GM23338 (cell line): ENCODE measurements at regions not wholly inside any gene's neighbourhood (a gene's known extent, or its start where the extent isn't known, plus 50 kb on each side); places are given as distances from the start of the nearest gene placed in this dataset.

Experiments used
- ATAC-seq: fragments of 200-7000 bp; cut with Tn5 transposase; 3 replicates; pipeline ENCODE4 v1.9.1; 2020
- DNase-seq: peaks from one replicate; pipeline ENCODE4 v3.0.0-alpha.2; 2015; ENCODE audit warnings: low spot score
- H2AFZ ChIP-seq: fragments of 200-600 bp; sonication (generic); 2 replicates; pipeline ENCODE4 v1.8.0; 2016; ENCODE audit warnings: antibody characterized with exemption, mild to moderate bottlenecking, moderate library complexity
- H3F3A ChIP-seq: fragments of 200-600 bp; sonication (generic); replicated peaks from 2 replicates; pipeline ENCODE4 v1.8.0; 2017; ENCODE audit warnings: antibody characterized with exemption, mixed run types, low read depth
- H3K27ac ChIP-seq: fragments of 200-600 bp; sonication (generic); 2 replicates; pipeline ENCODE4 v1.6.1; 2016; ENCODE audit warnings: low read depth
- H3K27me3 ChIP-seq: fragments of 200-600 bp; sonication (generic); 2 replicates; pipeline ENCODE4 v1.8.0; 2016; ENCODE audit warnings: mild to moderate bottlenecking, mixed run types, moderate library complexity; ENCODE audit not compliant: insufficient read depth
- H3K36me3 ChIP-seq: fragments of 200-600 bp; sonication (generic); 2 replicates; pipeline ENCODE4 v1.8.0; 2016; ENCODE audit warnings: mild to moderate bottlenecking; ENCODE audit not compliant: insufficient read depth
- H3K4me1 ChIP-seq: fragments of 200-600 bp; sonication (generic); 2 replicates; pipeline ENCODE4 v1.8.0; 2016; ENCODE audit warnings: mild to moderate bottlenecking, moderate library complexity; ENCODE audit not compliant: insufficient read depth
- H3K4me2 ChIP-seq: fragments of 200-600 bp; sonication (generic); 2 replicates; pipeline ENCODE4 v1.7.1; 2017; ENCODE audit warnings: mixed run types
- H3K4me3 ChIP-seq: fragments of 200-600 bp; sonication (generic); 2 replicates; pipeline ENCODE4 v1.6.1; 2016; ENCODE audit warnings: mixed run types
- H3K79me2 ChIP-seq: fragments of 200-600 bp; sonication (generic); replicated peaks from 2 replicates; pipeline ENCODE4 v1.8.0; 2017; ENCODE audit warnings: mild to moderate bottlenecking; ENCODE audit not compliant: insufficient read depth
- H3K9me2 ChIP-seq: fragments of 200-600 bp; sonication (generic); 2 replicates; pipeline ENCODE4 v1.8.0; 2017; ENCODE audit not compliant: insufficient read depth
- H4K20me1 ChIP-seq: fragments of 200-600 bp; sonication (generic); replicated peaks from 2 replicates; pipeline ENCODE4 v1.8.0; 2017; ENCODE audit warnings: mild to moderate bottlenecking; ENCODE audit not compliant: insufficient read depth
- H3K27ac Mint-ChIP-seq: 2 replicates; pipeline ENCODE4 v1.8.0; 2020; ENCODE audit warnings: inconsistent platforms, mild to moderate bottlenecking, moderate library complexity, mixed read lengths
- H3K27me3 Mint-ChIP-seq: 3 replicates; pipeline ENCODE4 v1.8.0; 2022; ENCODE audit warnings: low read depth, mild to moderate bottlenecking, moderate library complexity, mixed read lengths, inconsistent platforms; ENCODE audit not compliant: insufficient read depth, poor library complexity
- H3K36me3 Mint-ChIP-seq: 3 replicates; pipeline ENCODE4 v1.8.0; 2021; ENCODE audit warnings: low read depth, mild to moderate bottlenecking, inconsistent platforms, moderate library complexity, mixed read lengths
- H3K4me1 Mint-ChIP-seq: 3 replicates; pipeline ENCODE4 v1.8.0; 2020; ENCODE audit warnings: mild to moderate bottlenecking, inconsistent platforms, mixed read lengths
- H3K4me3 Mint-ChIP-seq: 3 replicates; pipeline ENCODE4 v1.8.0; 2021; ENCODE audit warnings: moderate library complexity, mild to moderate bottlenecking, inconsistent platforms, mixed read lengths
- H3K9me3 Mint-ChIP-seq: 3 replicates; pipeline ENCODE4 v1.8.0; 2020; ENCODE audit warnings: moderate library complexity, mild to moderate bottlenecking, inconsistent platforms, mixed read lengths
- CTCF ChIP-seq, 2 experiments: fragments of 200-600 bp in 1 of 2; sonication (generic) in 1 of 2; conservative IDR thresholded peaks; 2 replicates each; pipeline versions ENCODE4 v1.5.1 to v1.6.1; 2016 to 2017; ENCODE audit warnings: antibody characterized with exemption in 2 of 2, low read depth in 2 of 2, mild to moderate bottlenecking in 2 of 2, moderate library complexity in 1 of 2
- ETS1 ChIP-seq: IDR thresholded peaks from 2 replicates; pipeline ENCODE4 v1.6.1; 2016; ENCODE audit warnings: antibody characterized with exemption
- EZH2phosphoT487 ChIP-seq: fragments of 200-600 bp; sonication (generic); IDR thresholded peaks from one replicate; pipeline ENCODE4 v1.8.1; 2018; ENCODE audit warnings: antibody characterized with exemption; ENCODE audit not compliant: unreplicated experiment
- NANOG ChIP-seq: IDR thresholded peaks from 2 replicates; pipeline ENCODE4 v1.6.1; 2016; ENCODE audit warnings: antibody characterized with exemption, borderline replicate concordance
- STAT1 ChIP-seq: IDR thresholded peaks from one replicate; pipeline ENCODE4 v1.6.1; 2016; ENCODE audit warnings: antibody characterized with exemption; ENCODE audit not compliant: unreplicated experiment
- ZNF462 ChIP-seq: fragments of 250-450 bp; sonication (Bioruptor Pico); IDR thresholded peaks from 2 replicates; pipeline ENCODE4 v1.5.0; 2020; ENCODE audit warnings: mild to moderate bottlenecking, moderate library complexity

DNA sequence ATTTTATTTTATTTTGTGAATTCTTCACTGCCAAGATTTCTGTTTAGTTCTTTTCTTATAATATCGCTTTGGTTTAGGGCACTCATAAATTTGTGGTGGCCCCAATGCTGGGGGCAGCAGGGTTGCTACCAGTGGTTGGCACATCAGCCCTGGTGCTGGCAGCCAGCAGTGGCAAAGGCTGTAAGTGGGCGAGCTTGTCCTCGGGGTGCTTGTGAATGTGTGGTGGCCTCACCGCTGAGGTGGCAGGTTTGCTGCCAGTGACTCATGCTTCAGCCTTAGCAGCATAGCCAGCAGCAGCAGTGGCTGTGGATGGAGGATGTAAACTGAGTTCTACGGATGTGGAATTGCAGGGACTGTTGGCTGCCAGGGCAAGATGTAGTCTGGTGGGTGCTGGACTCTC, 262.9 kb upstream of the DMAC1 start:
- no peak overlapping the region for H3K4me3 Mint-ChIP-seq
- H3K4me1 ChIP-seq = no peaks in the 10 kb centered on the region
- H3K4me3 ChIP-seq = no peak overlapping the region
- H3K27me3 Mint-ChIP-seq = no peaks in the 10 kb centered on the region
- H2AFZ ChIP-seq = peak overlapping the region; percentile 35; the same call in 1 of the 2 replicates
- no peak overlapping the region for H3K27ac ChIP-seq
- DNase-seq (no peak), ATAC-seq (no peak)
- H3K9me3 Mint-ChIP-seq = no peaks in the 10 kb centered on the region
- H3K36me3 Mint-ChIP-seq = no peaks in the 10 kb centered on the region
- TF ChIP-seq NANOG (no peak), STAT1 (no peak), ETS1 (no peak), EZH2phosphoT487 (no peak), CTCF (conservative IDR thresholded peaks at IDR 0.05; ENCODE audit: low read depth in 2 of 2) (no peak), ZNF462 (CRISPR knock-in tag) (no peak)
- H3K4me1 Mint-ChIP-seq = no peaks in the 10 kb centered on the region; the same call in 2 of the 3 replicates
- H3K36me3 ChIP-seq = no peaks in the 10 kb centered on the region
- no peaks in the 10 kb centered on the region for H3F3A ChIP-seq
- H3K27me3 ChIP-seq = no peaks in the 10 kb centered on the region
- no peaks in the 10 kb centered on the region for H3K9me2 ChIP-seq
- H3K27ac Mint-ChIP-seq = no peak overlapping the region
- no peaks in the 10 kb centered on the region for H3K79me2 ChIP-seq
- no peaks in the 10 kb centered on the region for H4K20me1 ChIP-seq
- H3K4me2 ChIP-seq = no peak overlapping the region
